Mesendoderm (in vitro differentiated cells): ENCODE measurements at regions not wholly inside any gene's neighbourhood (a gene's known extent, or its start where the extent isn't known, plus 50 kb on each side); places are given as distances from the start of the nearest gene placed in this dataset.

Experiments used
- DNase-seq: peaks from one replicate; pipeline ENCODE4 v3.0.0; 2013
- H2AK5ac ChIP-seq: 2 replicates; pipeline ENCODE4 v1.6.1; 2013; ENCODE audit warnings: low read length, inconsistent platforms
- H2BK120ac ChIP-seq: 2 replicates; pipeline ENCODE4 v1.6.1; 2013; ENCODE audit warnings: low read depth, mild to moderate bottlenecking, low read length, moderate library complexity, mixed read lengths
- H2BK15ac ChIP-seq: replicated peaks from 2 replicates; pipeline ENCODE4 v1.6.1; 2013; ENCODE audit warnings: low read depth, mild to moderate bottlenecking, moderate library complexity
- H2BK5ac ChIP-seq: 2 replicates; pipeline ENCODE4 v1.6.1; 2013; ENCODE audit warnings: low read length, inconsistent platforms
- H3K18ac ChIP-seq: 2 replicates; pipeline ENCODE4 v1.6.1; 2013; ENCODE audit warnings: mild to moderate bottlenecking, low read length, mixed read lengths
- H3K23ac ChIP-seq: one replicate; pipeline ENCODE4 v1.6.1; 2013; ENCODE audit warnings: low read length
- H3K27ac ChIP-seq: 2 replicates; pipeline ENCODE4 v1.5.1; 2013; ENCODE audit warnings: low read depth, mild to moderate bottlenecking, inconsistent platforms, low read length, moderate library complexity
- H3K27me3 ChIP-seq: 2 replicates; pipeline ENCODE4 v1.6.1; 2013; ENCODE audit warnings: low read length, control low read depth, mild to moderate bottlenecking, inconsistent platforms; ENCODE audit not compliant: insufficient read depth, poor library complexity
- H3K36me3 ChIP-seq: 2 replicates; pipeline ENCODE4 v1.6.1; 2013; ENCODE audit warnings: low read length, inconsistent platforms; ENCODE audit not compliant: control insufficient read depth, insufficient read depth
- H3K4ac ChIP-seq: one replicate; pipeline ENCODE4 v1.6.1; 2013; ENCODE audit warnings: low read depth, mild to moderate bottlenecking, low read length, moderate library complexity
- H3K4me1 ChIP-seq: 2 replicates; pipeline ENCODE4 v1.6.1; 2013; ENCODE audit warnings: low read depth, low read length, inconsistent platforms; ENCODE audit not compliant: control insufficient read depth
- H3K4me2 ChIP-seq: 2 replicates; pipeline ENCODE4 v1.6.1; 2013; ENCODE audit warnings: low read length
- H3K4me3 ChIP-seq: 2 replicates; pipeline ENCODE4 v1.5.1; 2013; ENCODE audit warnings: mild to moderate bottlenecking, low read length
- H3K56ac ChIP-seq: one replicate; pipeline ENCODE4 v1.6.1; 2013; ENCODE audit warnings: low read length
- H3K79me1 ChIP-seq: 2 replicates; pipeline ENCODE4 v1.6.1; 2013; ENCODE audit warnings: low read length, inconsistent platforms
- H3K79me2 ChIP-seq: 2 replicates; pipeline ENCODE4 v1.6.1; 2013; ENCODE audit warnings: mild to moderate bottlenecking, low read length; ENCODE audit not compliant: control insufficient read depth, insufficient read depth
- H3K9ac ChIP-seq: 2 replicates; pipeline ENCODE4 v1.6.1; 2013; ENCODE audit warnings: low read length, inconsistent platforms
- H4K5ac ChIP-seq: one replicate; pipeline ENCODE4 v1.6.1; 2013; ENCODE audit warnings: low read length
- H4K8ac ChIP-seq: one replicate; pipeline ENCODE4 v1.6.1; 2013; ENCODE audit warnings: low read depth, mild to moderate bottlenecking, control low read depth, low read length, moderate library complexity
- WGBS: extraction: QIAGEN DNeasy Blood & Tissue Kit; methylation state at CpG from one replicate; pipeline ENCODE4 v1.1.7; 2013; ENCODE audit warnings: low lambda C conversion rate, missing lambda C conversion rate; ENCODE audit not compliant: insufficient coverage; ENCODE audit errors: extremely low coverage; 5-methylcytosine and 5-hydroxymethylcytosine counted together

GRCh38 chr5:169398515-169398914 is 97.6 kb upstream of the SLIT3 start:
- H3K4me2 ChIP-seq: no peak overlapping the region
- H3K36me3 ChIP-seq: no peaks in the 10 kb centered on the region
- no peak overlapping the region for H4K5ac ChIP-seq
- no peaks in the 10 kb centered on the region for H3K4me1 ChIP-seq
- H2BK120ac ChIP-seq: no peak overlapping the region
- no peak overlapping the region for H3K4me3 ChIP-seq
- no peak overlapping the region for H3K4ac ChIP-seq
- no peaks in the 10 kb centered on the region for H3K79me1 ChIP-seq
- no peak overlapping the region for H3K9ac ChIP-seq
- H4K8ac ChIP-seq: no peak overlapping the region
- H3K56ac ChIP-seq: no peak overlapping the region
- no peak overlapping the region for H2BK15ac ChIP-seq
- no CpG with 5 or more reads among the region's 1 CpG for WGBS
- no peak overlapping the region for H3K27ac ChIP-seq
- no peak overlapping the region for H3K18ac ChIP-seq
- H2AK5ac ChIP-seq: no peak overlapping the region
- no peak overlapping the region for H2BK5ac ChIP-seq
- H3K23ac ChIP-seq: no peak overlapping the region
- H3K79me2 ChIP-seq: no peaks in the 10 kb centered on the region
- H3K27me3 ChIP-seq: no peaks in the 10 kb centered on the region
- DNase-seq: no peak

- H3K23ac ChIP-seq: no peak overlapping the region
- no peak overlapping the region for H3K27ac ChIP-seq
- H4K8ac ChIP-seq: no peak overlapping the region
- H3K27me3 ChIP-seq: no peaks in the 10 kb centered on the region
- H2BK5ac ChIP-seq: no peak overlapping the region
- H2BK120ac ChIP-seq: no peak overlapping the region
- no peak overlapping the region for H3K18ac ChIP-seq
- H3K56ac ChIP-seq: no peak overlapping the region
- no peaks in the 10 kb centered on the region for H3K79me1 ChIP-seq
- no peaks in the 10 kb centered on the region for H3K4me1 ChIP-seq
- H2BK15ac ChIP-seq: no peak overlapping the region
- no peak for DNase-seq
- H3K4ac ChIP-seq: no peak overlapping the region
- H3K9ac ChIP-seq: no peak overlapping the region
- WGBS: no CpG with 5 or more reads among the region's 1 CpG
- no peak overlapping the region for H3K4me2 ChIP-seq
- no peak overlapping the region for H2AK5ac ChIP-seq
- H3K36me3 ChIP-seq: no peaks in the 10 kb centered on the region
- H3K79me2 ChIP-seq: no peaks in the 10 kb centered on the region
- H4K5ac ChIP-seq: no peak overlapping the region
- H3K4me3 ChIP-seq: no peak overlapping the region
Observed at GRCh38 chr5:169395136-169395535, 94.2 kb upstream of the SLIT3 start.

GRCh38 chr5:169394371-169394770 is 93.4 kb upstream of the SLIT3 start:
- WGBS: 100% methylated on average over 1 of the region's 4 CpGs
- Histone ChIP-seq H3K27me3 (no peaks in the 10 kb centered on the region), H2BK15ac (no peak overlapping the region), H2BK120ac (no peak overlapping the region), H3K27ac (no peak overlapping the region), H3K4me3 (no peak overlapping the region), H3K4ac (no peak overlapping the region), H3K4me2 (no peak overlapping the region), H3K18ac (no peak overlapping the region), H3K56ac (no peak overlapping the region), H3K9ac (no peak overlapping the region), H3K36me3 (no peaks in the 10 kb centered on the region), H4K5ac (no peak overlapping the region), H2BK5ac (no peak overlapping the region), H4K8ac (no peak overlapping the region), H3K4me1 (no peaks in the 10 kb centered on the region), H2AK5ac (no peak overlapping the region), H3K23ac (no peak overlapping the region), H3K79me1 (no peaks in the 10 kb centered on the region), H3K79me2 (no peaks in the 10 kb centered on the region)
- no peak for DNase-seq

- H3K4ac ChIP-seq: no peak overlapping the region
- DNase-seq: no peak
- no peak overlapping the region for H3K56ac ChIP-seq
- H3K36me3 ChIP-seq: no peaks in the 10 kb centered on the region
- no peak overlapping the region for H3K4me2 ChIP-seq
- H3K18ac ChIP-seq: no peak overlapping the region
- H3K4me1 ChIP-seq: no peaks in the 10 kb centered on the region
- no peak overlapping the region for H4K5ac ChIP-seq
- no peak overlapping the region for H4K8ac ChIP-seq
- no CpG with 5 or more reads among the region's 1 CpG for WGBS
- H2BK15ac ChIP-seq: no peak overlapping the region
- H2AK5ac ChIP-seq: no peak overlapping the region
- H3K9ac ChIP-seq: no peak overlapping the region
- no peak overlapping the region for H3K27ac ChIP-seq
- no peak overlapping the region for H2BK5ac ChIP-seq
- H3K79me2 ChIP-seq: no peaks in the 10 kb centered on the region
- H2BK120ac ChIP-seq: no peak overlapping the region
- H3K79me1 ChIP-seq: no peaks in the 10 kb centered on the region
- H3K4me3 ChIP-seq: no peak overlapping the region
- H3K23ac ChIP-seq: no peak overlapping the region
- no peaks in the 10 kb centered on the region for H3K27me3 ChIP-seq
Observed at GRCh38 chr5:169393907-169394306, 93.0 kb upstream of the SLIT3 start.

- no peak overlapping the region for H4K5ac ChIP-seq
- no peak overlapping the region for H2BK15ac ChIP-seq
- no peaks in the 10 kb centered on the region for H3K79me1 ChIP-seq
- H3K4me1 ChIP-seq: no peaks in the 10 kb centered on the region
- no peak overlapping the region for H2BK120ac ChIP-seq
- no peaks in the 10 kb centered on the region for H3K27me3 ChIP-seq
- H3K79me2 ChIP-seq: no peaks in the 10 kb centered on the region
- no peaks in the 10 kb centered on the region for H3K36me3 ChIP-seq
- H3K4me2 ChIP-seq: no peak overlapping the region
- H2BK5ac ChIP-seq: no peak overlapping the region
- no peak overlapping the region for H3K4ac ChIP-seq
- no peak overlapping the region for H3K9ac ChIP-seq
- H2AK5ac ChIP-seq: no peak overlapping the region
- no peak overlapping the region for H3K27ac ChIP-seq
- no peak overlapping the region for H3K18ac ChIP-seq
- no peak overlapping the region for H3K4me3 ChIP-seq
- H3K56ac ChIP-seq: no peak overlapping the region
- H3K23ac ChIP-seq: no peak overlapping the region
- peak; percentile 10 for DNase-seq
- H4K8ac ChIP-seq: no peak overlapping the region
Observed at GRCh38 chr5:169390265-169390664, 89.3 kb upstream of the SLIT3 start.

GRCh38 chr5:169389318-169389717 is 88.4 kb upstream of the SLIT3 start:
- H3K23ac ChIP-seq: no peak overlapping the region
- no peaks in the 10 kb centered on the region for H3K4me1 ChIP-seq
- H3K56ac ChIP-seq: no peak overlapping the region
- DNase-seq: no peak
- H3K4me2 ChIP-seq: no peak overlapping the region
- no CpG with 5 or more reads among the region's 6 CpGs for WGBS
- H3K18ac ChIP-seq: no peak overlapping the region
- H2BK5ac ChIP-seq: no peak overlapping the region
- no peak overlapping the region for H3K4me3 ChIP-seq
- H3K27me3 ChIP-seq: no peaks in the 10 kb centered on the region
- no peaks in the 10 kb centered on the region for H3K36me3 ChIP-seq
- H3K79me1 ChIP-seq: no peaks in the 10 kb centered on the region
- no peak overlapping the region for H2BK120ac ChIP-seq
- no peak overlapping the region for H4K5ac ChIP-seq
- no peaks in the 10 kb centered on the region for H3K79me2 ChIP-seq
- H3K4ac ChIP-seq: no peak overlapping the region
- H2BK15ac ChIP-seq: no peak overlapping the region
- H2AK5ac ChIP-seq: no peak overlapping the region
- H4K8ac ChIP-seq: no peak overlapping the region
- no peak overlapping the region for H3K9ac ChIP-seq
- no peak overlapping the region for H3K27ac ChIP-seq
